Tibial artery (tissue), 4 donors: ENCODE measurements at regions not wholly inside any gene's neighbourhood (a gene's known extent, or its start where the extent isn't known, plus 50 kb on each side); places are given as distances from the start of the nearest gene placed in this dataset.

ENCODE experiments used
- DNase-seq, 2 donors: peaks; one replicate each; pipeline ENCODE4 v3.0.0-alpha.2; 2019
- H3K27ac ChIP-seq, 2 donors: fragments of 200-600 bp; sonication (generic) in 1 of 2; 1 replicate in 1 of 2; 2 replicates in 1 of 2; pipeline ENCODE4 v1.5.1; 2018 to 2019; ENCODE audit warnings: mild to moderate bottlenecking in 1 of 2
- H3K27me3 ChIP-seq, 2 donors: fragments of 200-600 bp; sonication (generic) in 1 of 2; one replicate each; pipeline versions ENCODE4 v1.5.1 to v1.6.0; 2016 to 2019
- H3K36me3 ChIP-seq, 3 donors: fragments of 200-600 bp; sonication (generic) in 2 of 3; one replicate each; pipeline ENCODE4 v1.5.1; 2016 to 2019; ENCODE audit warnings: mild to moderate bottlenecking in 2 of 3
- H3K4me1 ChIP-seq, 4 donors: fragments of 200-600 bp; sonication (generic) in 2 of 4; 1 replicate in 3 of 4; 2 replicates in 1 of 4; pipeline ENCODE4 v1.5.1; 2016 to 2019
- H3K4me3 ChIP-seq, 2 donors: fragments of 200-600 bp; sonication (generic) in 1 of 2; 1 replicate in 1 of 2; 2 replicates in 1 of 2; pipeline ENCODE4 v1.5.1; 2018 to 2019; ENCODE audit warnings: mild to moderate bottlenecking in 2 of 2
- H3K9me3 ChIP-seq, 3 donors: fragments of 200-600 bp; sonication (generic) in 1 of 3; one replicate each; pipeline ENCODE4 v1.5.1; 2016 to 2019
- intact Hi-C: fragments of 100-400 bp; cut with DNase I; formaldehyde crosslinking; loops from one replicate; pipeline ENCODE4 v1.15.0; 2023; ENCODE audit warnings: low total_unique reads
- TF ChIP-seq, protein P1 (sequence below), 2 experiments: fragments of 200-600 bp in 1 of 2; fragments of 450-650 bp in 1 of 2; IDR thresholded peaks; one replicate each; pipeline ENCODE4 v1.5.1; 2017 to 2019; ENCODE audit warnings: antibody characterized with exemption in 2 of 2, mild to moderate bottlenecking in 1 of 2, moderate library complexity in 1 of 2

DNA sequence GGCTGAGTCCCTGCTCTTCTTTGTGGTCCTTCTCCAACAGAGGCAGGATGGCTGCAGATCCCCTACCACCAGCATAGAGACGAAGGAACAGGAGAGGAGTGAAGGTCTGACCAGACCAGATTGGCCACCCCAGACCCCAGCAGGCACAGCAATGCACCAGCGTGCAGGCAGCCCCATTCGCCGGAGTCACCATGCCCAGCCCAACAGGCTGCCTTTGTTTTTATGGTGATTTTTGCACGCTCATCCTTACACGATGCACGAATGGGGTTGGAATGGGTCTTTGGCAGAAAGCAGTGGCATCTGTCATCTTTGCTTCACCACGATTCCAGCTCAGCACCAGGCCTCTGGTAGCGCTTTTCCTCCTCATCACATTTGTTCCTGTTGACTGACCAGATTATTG, 427.6 kb downstream of the INHBA start:
- TF ChIP-seq, protein P1, sequence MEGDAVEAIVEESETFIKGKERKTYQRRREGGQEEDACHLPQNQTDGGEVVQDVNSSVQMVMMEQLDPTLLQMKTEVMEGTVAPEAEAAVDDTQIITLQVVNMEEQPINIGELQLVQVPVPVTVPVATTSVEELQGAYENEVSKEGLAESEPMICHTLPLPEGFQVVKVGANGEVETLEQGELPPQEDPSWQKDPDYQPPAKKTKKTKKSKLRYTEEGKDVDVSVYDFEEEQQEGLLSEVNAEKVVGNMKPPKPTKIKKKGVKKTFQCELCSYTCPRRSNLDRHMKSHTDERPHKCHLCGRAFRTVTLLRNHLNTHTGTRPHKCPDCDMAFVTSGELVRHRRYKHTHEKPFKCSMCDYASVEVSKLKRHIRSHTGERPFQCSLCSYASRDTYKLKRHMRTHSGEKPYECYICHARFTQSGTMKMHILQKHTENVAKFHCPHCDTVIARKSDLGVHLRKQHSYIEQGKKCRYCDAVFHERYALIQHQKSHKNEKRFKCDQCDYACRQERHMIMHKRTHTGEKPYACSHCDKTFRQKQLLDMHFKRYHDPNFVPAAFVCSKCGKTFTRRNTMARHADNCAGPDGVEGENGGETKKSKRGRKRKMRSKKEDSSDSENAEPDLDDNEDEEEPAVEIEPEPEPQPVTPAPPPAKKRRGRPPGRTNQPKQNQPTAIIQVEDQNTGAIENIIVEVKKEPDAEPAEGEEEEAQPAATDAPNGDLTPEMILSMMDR (IDR thresholded peaks at IDR 0.05), result no peak

DNA sequence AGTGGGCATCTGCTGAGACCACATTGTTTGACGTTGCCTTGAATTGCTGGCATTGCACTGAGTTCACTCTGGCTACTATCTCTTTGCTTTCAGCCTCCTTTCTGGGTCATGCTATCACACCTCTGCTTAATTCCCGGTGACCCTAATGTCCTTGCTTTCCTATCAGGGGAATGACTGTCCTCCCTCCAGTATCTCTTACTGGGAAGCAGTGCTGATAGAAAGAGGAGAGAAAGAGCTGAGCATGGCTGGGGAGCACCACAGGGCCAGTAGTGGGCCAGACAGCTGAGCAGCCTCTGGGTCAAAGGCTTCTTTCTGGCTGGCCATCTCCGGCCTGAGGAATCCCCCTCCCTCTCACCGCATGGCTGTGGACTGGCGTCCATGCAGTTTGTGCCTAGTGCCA, 428.7 kb downstream of the INHBA start:
- no peaks in the 10 kb centered on the region for H3K27me3 ChIP-seq
- DNase-seq, result no peak
- TF ChIP-seq, protein P1 (IDR thresholded peaks at IDR 0.05), result no peak
- no peaks in the 10 kb centered on the region for H3K9me3 ChIP-seq
- intact Hi-C loops, result no loop called here
- H3K27ac ChIP-seq, result no peak overlapping the region
- H3K4me3 ChIP-seq, result no peak overlapping the region
- no peaks in the 10 kb centered on the region for H3K4me1 ChIP-seq
- H3K36me3 ChIP-seq, result no peaks in the 10 kb centered on the region

More for the DNA sequence above, 427.6 kb downstream of the INHBA start:
- intact Hi-C loops, result no loop called here
- Histone ChIP-seq H3K36me3 (no peaks in the 10 kb centered on the region), H3K27ac (no peak overlapping the region), H3K9me3 (no peaks in the 10 kb centered on the region), H3K27me3 (no peaks in the 10 kb centered on the region), H3K4me1 (no peaks in the 10 kb centered on the region), H3K4me3 (no peak overlapping the region)
- DNase-seq, result no peak

DNA sequence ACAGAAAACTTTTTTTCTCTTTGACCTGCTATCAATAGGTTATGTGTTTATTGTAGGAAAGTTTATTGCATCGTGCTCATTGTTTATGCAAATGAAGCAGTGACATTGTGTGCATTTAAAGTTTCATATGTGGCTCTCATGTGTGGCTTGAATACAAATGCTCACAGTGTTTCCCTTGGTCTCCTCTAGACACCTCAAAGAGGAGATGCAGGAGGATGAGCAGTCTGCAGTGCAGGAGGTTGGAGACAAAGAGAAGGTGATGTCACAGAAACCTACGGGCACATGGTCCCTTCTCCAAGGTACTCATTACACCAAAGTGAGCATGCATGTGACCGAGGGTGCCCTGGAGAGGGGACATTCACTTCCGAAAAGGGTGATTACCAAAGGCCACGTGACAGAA, 430.2 kb downstream of the INHBA start:
- TF ChIP-seq, protein P1 (IDR thresholded peaks at IDR 0.05), result no peak
- no peak for DNase-seq
- Histone ChIP-seq H3K27ac (no peak overlapping the region), H3K4me3 (no peak overlapping the region), H3K9me3 (no peaks in the 10 kb centered on the region), H3K27me3 (no peaks in the 10 kb centered on the region), H3K4me1 (no peaks in the 10 kb centered on the region), H3K36me3 (no peaks in the 10 kb centered on the region)
- intact Hi-C loops, result no loop called here

DNA sequence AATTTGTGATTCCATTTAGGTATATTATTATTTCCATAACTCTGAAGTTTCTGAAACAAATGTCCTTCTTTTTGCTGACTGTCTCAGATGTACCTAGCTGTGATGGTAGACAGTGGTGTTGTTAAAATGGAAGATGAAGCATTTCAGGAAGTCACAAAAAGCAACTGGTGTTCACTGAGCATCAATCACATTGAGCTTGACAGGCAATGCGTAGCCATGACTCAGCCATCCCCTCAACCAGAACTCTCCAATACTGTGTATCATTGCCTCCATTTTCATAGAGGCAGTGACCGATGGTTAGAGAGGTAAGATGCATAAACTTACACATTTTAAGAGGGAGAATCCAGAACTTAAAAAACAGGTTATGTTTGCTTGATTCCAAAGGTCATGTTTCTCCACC, 434.0 kb downstream of the INHBA start:
- Histone ChIP-seq H3K4me1 (no peaks in the 10 kb centered on the region), H3K27me3 (no peaks in the 10 kb centered on the region), H3K36me3 (no peaks in the 10 kb centered on the region), H3K4me3 (no peak overlapping the region), H3K27ac (no peak overlapping the region), H3K9me3 (no peaks in the 10 kb centered on the region)
- intact Hi-C loops, result no loop called here
- no peak for DNase-seq
- TF ChIP-seq, protein P1 (IDR thresholded peaks at IDR 0.05), result no peak

DNA sequence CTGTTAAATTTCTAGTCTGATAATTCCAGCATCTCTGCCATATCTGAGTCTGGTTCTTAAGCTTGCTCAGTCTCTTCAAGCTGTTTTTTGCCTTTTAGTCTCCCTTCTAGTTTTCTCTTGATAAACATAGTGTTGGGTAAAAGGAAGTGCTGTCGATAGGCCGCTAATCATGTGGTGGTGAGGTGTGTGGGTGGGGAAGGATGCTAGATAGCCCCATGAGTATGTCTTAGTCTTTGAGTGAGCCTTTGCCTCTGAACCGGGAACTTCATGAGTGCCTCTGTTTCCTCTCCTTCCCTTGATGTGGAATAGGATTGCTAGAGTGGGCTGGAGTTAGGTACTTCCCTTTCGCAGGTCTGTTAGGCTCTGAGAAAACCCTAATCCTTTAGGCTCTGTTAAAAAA, 441.8 kb downstream of the INHBA start:
- DNase-seq, result no peak
- no peaks in the 10 kb centered on the region for H3K9me3 ChIP-seq
- H3K27ac ChIP-seq, result no peak overlapping the region
- TF ChIP-seq, protein P1 (IDR thresholded peaks at IDR 0.05), result no peak
- intact Hi-C loops, result no loop called here
- no peaks in the 10 kb centered on the region for H3K27me3 ChIP-seq
- H3K36me3 ChIP-seq, result no peaks in the 10 kb centered on the region
- no peak overlapping the region for H3K4me3 ChIP-seq
- H3K4me1 ChIP-seq, result no peaks in the 10 kb centered on the region

DNA sequence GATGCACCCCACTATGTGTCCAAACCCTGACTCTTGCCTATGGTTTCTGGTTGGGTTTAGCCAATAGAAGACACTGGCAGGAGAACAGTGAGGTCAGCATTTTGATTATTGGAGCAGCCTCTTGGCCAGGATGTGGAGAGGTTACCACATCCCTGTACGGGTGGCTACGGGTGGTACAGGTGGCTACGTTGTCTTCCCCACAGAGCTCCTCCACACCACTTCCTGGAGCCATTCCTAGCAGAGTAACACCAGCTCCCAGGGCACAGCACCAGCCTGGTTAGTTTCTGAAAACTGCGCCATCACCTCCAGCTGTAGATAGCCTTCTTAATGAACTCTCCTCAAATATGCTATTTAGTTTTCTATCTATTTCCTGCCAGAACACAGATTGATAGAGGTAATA, 445.2 kb downstream of the INHBA start:
- Histone ChIP-seq H3K4me1 (peaks cover 0 to 5% (median 0%) of the 10 kb centered on the region in 4 donors), H3K36me3 (no peaks in the 10 kb centered on the region), H3K27me3 (no peaks in the 10 kb centered on the region), H3K9me3 (no peaks in the 10 kb centered on the region), H3K27ac (no peak overlapping the region), H3K4me3 (no peak overlapping the region)
- intact Hi-C loops, result no loop called here
- TF ChIP-seq, protein P1 (IDR thresholded peaks at IDR 0.05), result no peak
- no peak for DNase-seq
